ENCODE measurements at regions not wholly inside any gene's neighbourhood (a gene's known extent, or its start where the extent isn't known, plus 50 kb on each side); places are given as distances from the start of the nearest gene placed in this dataset.

GRCh38 chr2:62593825-62594224, 87.8 kb upstream of the TMEM17 start:
- ChIA-PET POLR2A (no interaction called here), CTCF (interaction anchor here (0.5 kb wide), 1 partner anchor 1920 kb away, joined by 4 read pairs; no protein-coding TSS in a partner anchor)
- no peak for TF ChIP-seq CTCF (IDR thresholded peaks at IDR 0.05; ENCODE audit: low read depth, low read length)
- Histone ChIP-seq H3K9me3 (ENCODE audit: control insufficient read depth, insufficient read depth, low read length) (no peaks in the 10 kb centered on the region), H3K27me3 (ENCODE audit: control insufficient read depth, insufficient read depth, low read length) (no peaks in the 10 kb centered on the region), H3K4me3 (ENCODE audit: low read depth, low read length) (no peak overlapping the region), H3K27ac (ENCODE audit: low read depth, low read length) (no peak overlapping the region)
- DNase-seq (ENCODE audit: low read depth, low spot score) = no peak

GRCh38 chr2:62591491-62591890, 85.5 kb upstream of the TMEM17 start:
- Histone ChIP-seq H3K9me3 (ENCODE audit: control insufficient read depth, insufficient read depth, low read length) (peaks cover 3% of the 10 kb centered on the region), H3K4me3 (ENCODE audit: low read depth, low read length) (no peak overlapping the region), H3K27me3 (ENCODE audit: control insufficient read depth, insufficient read depth, low read length) (no peaks in the 10 kb centered on the region), H3K27ac (ENCODE audit: low read depth, low read length) (no peak overlapping the region)
- POLR2A ChIA-PET = no interaction called here
- no peak for DNase-seq (ENCODE audit: low read depth, low spot score)
- CTCF ChIA-PET = no interaction called here
- no peak for TF ChIP-seq CTCF (IDR thresholded peaks at IDR 0.05; ENCODE audit: low read depth, low read length)

GRCh38 chr2:62589691-62590356, 83.8 kb upstream of the TMEM17 start:
- no peak for TF ChIP-seq CTCF (IDR thresholded peaks at IDR 0.05; ENCODE audit: low read depth, low read length)
- Histone ChIP-seq H3K27me3 (ENCODE audit: control insufficient read depth, insufficient read depth, low read length) (no peaks in the 10 kb centered on the region), H3K9me3 (ENCODE audit: control insufficient read depth, insufficient read depth, low read length) (peaks cover 9% of the 10 kb centered on the region), H3K27ac (ENCODE audit: low read depth, low read length) (no peak overlapping the region), H3K4me3 (ENCODE audit: low read depth, low read length) (no peak overlapping the region)
- no peak for DNase-seq (ENCODE audit: low read depth, low spot score)
- ChIA-PET POLR2A (no interaction called here), CTCF (interaction anchor here (1.3 kb wide), 1 partner anchor 13 kb away, joined by 3 read pairs; no protein-coding TSS in a partner anchor)

GRCh38 chr2:62587592-62587991, 81.6 kb upstream of the TMEM17 start:
- POLR2A ChIA-PET = no interaction called here
- CTCF ChIA-PET = interaction anchor here (0.7 kb wide), 1 partner anchor 10 kb away, joined by 3 read pairs; no protein-coding TSS in a partner anchor
- H3K27ac ChIP-seq (ENCODE audit: low read depth, low read length) = no peak overlapping the region

More at GRCh38 chr2:62587592-62587991, 81.6 kb upstream of the TMEM17 start:
- no peak for DNase-seq (ENCODE audit: low read depth, low spot score)
- peaks cover 9% of the 10 kb centered on the region for H3K9me3 ChIP-seq (ENCODE audit: control insufficient read depth, insufficient read depth, low read length)
- no peak for TF ChIP-seq CTCF (IDR thresholded peaks at IDR 0.05; ENCODE audit: low read depth, low read length)
- H3K4me3 ChIP-seq (ENCODE audit: low read depth, low read length) = no peak overlapping the region
- H3K27me3 ChIP-seq (ENCODE audit: control insufficient read depth, insufficient read depth, low read length) = no peaks in the 10 kb centered on the region
